ENCODE measurements at regions not wholly inside any gene's neighbourhood (a gene's known extent, or its start where the extent isn't known, plus 50 kb on each side); places are given as distances from the start of the nearest gene placed in this dataset.

GRCh38 chr10:28914701-28915100 lies 237.4 kb downstream of the BAMBI start:
- Histone ChIP-seq H3K36me3 (ENCODE audit: control insufficient read depth, low read length) (no peaks in the 10 kb centered on the region), H3K4me3 (ENCODE audit: low read length) (no peak overlapping the region), H3K4me1 (ENCODE audit: control insufficient read depth, low read length) (no peaks in the 10 kb centered on the region), H3K4me2 (ENCODE audit: low read length) (no peak overlapping the region), H3K27me3 (ENCODE audit: control insufficient read depth, low read length) (no peaks in the 10 kb centered on the region), H3K79me2 (ENCODE audit: control insufficient read depth, low read length) (no peaks in the 10 kb centered on the region), H3K27ac (ENCODE audit: low read depth, low read length) (no peak overlapping the region), H3K9me2 (replicated peaks; ENCODE audit: control insufficient read depth, low read length) (no peaks in the 10 kb centered on the region), H3F3A (ENCODE audit: control insufficient read depth, insufficient read depth) (no peaks in the 10 kb centered on the region), H4K20me1 (ENCODE audit: control insufficient read depth, insufficient read depth, low read depth, low read length) (no peaks in the 10 kb centered on the region), H3K9me3 (ENCODE audit: control insufficient read depth, insufficient read depth, low read length) (no peaks in the 10 kb centered on the region)
- TF ChIP-seq CTCF (IDR thresholded peaks at IDR 0.05; ENCODE audit: low read depth, low read length, poor library complexity, severe bottlenecking) (no peak), EZH2phosphoT487 (IDR thresholded peaks at IDR 0.05; ENCODE audit: borderline replicate concordance, low read length) (no peak)

- no peak overlapping the region for H3K27ac ChIP-seq (ENCODE audit: low read depth, low read length)
- no peaks in the 10 kb centered on the region for H3K9me3 ChIP-seq (ENCODE audit: control insufficient read depth, insufficient read depth, low read length)
- H3K79me2 ChIP-seq (ENCODE audit: control insufficient read depth, low read length): no peaks in the 10 kb centered on the region
- H3F3A ChIP-seq (ENCODE audit: control insufficient read depth, insufficient read depth): no peaks in the 10 kb centered on the region
- no peak overlapping the region for H3K4me3 ChIP-seq (ENCODE audit: low read length)
- no peaks in the 10 kb centered on the region for H3K9me2 ChIP-seq (replicated peaks; ENCODE audit: control insufficient read depth, low read length)
- H3K4me2 ChIP-seq (ENCODE audit: low read length): no peak overlapping the region
- no peaks in the 10 kb centered on the region for H3K27me3 ChIP-seq (ENCODE audit: control insufficient read depth, low read length)
- TF ChIP-seq EZH2phosphoT487 (IDR thresholded peaks at IDR 0.05; ENCODE audit: borderline replicate concordance, low read length) (no peak), CTCF (IDR thresholded peaks at IDR 0.05; ENCODE audit: low read depth, low read length, poor library complexity, severe bottlenecking) (no peak)
- no peaks in the 10 kb centered on the region for H3K36me3 ChIP-seq (ENCODE audit: control insufficient read depth, low read length)
- H3K4me1 ChIP-seq (ENCODE audit: control insufficient read depth, low read length): no peaks in the 10 kb centered on the region
- H4K20me1 ChIP-seq (ENCODE audit: control insufficient read depth, insufficient read depth, low read depth, low read length): no peaks in the 10 kb centered on the region
These were observed 238.8 kb downstream of the BAMBI start for GRCh38 chr10:28915989-28916588.

- Histone ChIP-seq H4K20me1 (ENCODE audit: control insufficient read depth, insufficient read depth, low read depth, low read length) (no peaks in the 10 kb centered on the region), H3K79me2 (ENCODE audit: control insufficient read depth, low read length) (no peaks in the 10 kb centered on the region), H3K9me3 (ENCODE audit: control insufficient read depth, insufficient read depth, low read length) (no peaks in the 10 kb centered on the region), H3K27ac (ENCODE audit: low read depth, low read length) (no peak overlapping the region), H3K27me3 (ENCODE audit: control insufficient read depth, low read length) (no peaks in the 10 kb centered on the region), H3K4me3 (ENCODE audit: low read length) (no peak overlapping the region), H3K4me2 (ENCODE audit: low read length) (no peak overlapping the region), H3K9me2 (replicated peaks; ENCODE audit: control insufficient read depth, low read length) (no peaks in the 10 kb centered on the region), H3F3A (ENCODE audit: control insufficient read depth, insufficient read depth) (no peaks in the 10 kb centered on the region), H3K36me3 (ENCODE audit: control insufficient read depth, low read length) (no peaks in the 10 kb centered on the region), H3K4me1 (ENCODE audit: control insufficient read depth, low read length) (no peaks in the 10 kb centered on the region)
- no peak for TF ChIP-seq CTCF (IDR thresholded peaks at IDR 0.05; ENCODE audit: low read depth, low read length, poor library complexity, severe bottlenecking)
- no peak for TF ChIP-seq EZH2phosphoT487 (IDR thresholded peaks at IDR 0.05; ENCODE audit: borderline replicate concordance, low read length)
These were observed 242.8 kb downstream of the BAMBI start for GRCh38 chr10:28920091-28920490.

Data from DOHH2 (cell line).